SK-N-SH (cell line): ENCODE measurements at regions not wholly inside any gene's neighbourhood (a gene's known extent, or its start where the extent isn't known, plus 50 kb on each side); places are given as distances from the start of the nearest gene placed in this dataset.

Experiments
- CTCF ChIA-PET: fragments of 300-600, 350-600 bp; formaldehyde crosslinking; extraction: SDS; loops from one replicate; lab custom pipeline; 2021; lab: Yijun Ruan, JAX
- POLR2A ChIA-PET: fragments of 350-600 bp; sonication (Branson Sonifier 250); formaldehyde crosslinking; extraction: SDS; loops from one replicate; lab custom pipeline; 2020; ENCODE audit warnings: antibody characterized with exemption, inconsistent platforms; lab: Yijun Ruan, JAX
- DNase-seq: peaks from one replicate; pipeline ENCODE4 v3.0.0; 2012
- H2AFZ ChIP-seq: fragments of 200-600 bp; sonication (generic); 2 replicates; pipeline ENCODE4 v1.8.1; 2016; ENCODE audit warnings: antibody characterized with exemption, mild to moderate bottlenecking, low read depth
- H3F3A ChIP-seq: fragments of 200-600 bp; sonication (generic); replicated peaks from 2 replicates; pipeline ENCODE3; 2016; ENCODE audit warnings: antibody characterized with exemption, mild to moderate bottlenecking; ENCODE audit not compliant: insufficient read depth
- H3K27ac ChIP-seq, 2 experiments: fragments of 200-500 bp in 1 of 2; fragments of 200-600 bp in 1 of 2; sonication (Bioruptor generic) in 1 of 2; sonication (generic), shearing (Covaris generic) in 1 of 2; 2 replicates each; pipeline versions ENCODE4 v1.5.1 to v1.6.1; 2014 to 2016; ENCODE audit warnings: low read depth in 2 of 2, inconsistent platforms in 1 of 2, low read length in 1 of 2, mild to moderate bottlenecking in 1 of 2, mixed read lengths in 1 of 2
- H3K27me3 ChIP-seq: fragments of 200-600 bp; sonication (generic), shearing (Covaris generic); 2 replicates; pipeline ENCODE4 v1.6.1; 2016; ENCODE audit warnings: mixed run types; ENCODE audit not compliant: insufficient read depth
- H3K36me3 ChIP-seq, 2 experiments: fragments of 200-500 bp in 1 of 2; fragments of 200-600 bp in 1 of 2; sonication (Bioruptor generic) in 1 of 2; sonication (generic) in 1 of 2; replicated peaks in 1 of 2; 2 replicates each; pipeline versions ENCODE3 to v1.5.1; 2014 to 2016; ENCODE audit warnings: low read length in 1 of 2, mild to moderate bottlenecking in 1 of 2; ENCODE audit not compliant: insufficient read depth in 2 of 2, control insufficient read depth in 1 of 2
- H3K4me1 ChIP-seq, 2 experiments: fragments of 200-500 bp in 1 of 2; fragments of 200-600 bp in 1 of 2; sonication (Bioruptor generic) in 1 of 2; sonication (generic), shearing (Covaris generic) in 1 of 2; 2 replicates each; pipeline versions ENCODE4 v1.5.1 to v1.6.1; 2014 to 2016; ENCODE audit warnings: low read depth in 1 of 2, low read length in 1 of 2, mixed run types in 1 of 2; ENCODE audit not compliant: insufficient read depth in 2 of 2, control insufficient read depth in 1 of 2
- H3K4me2 ChIP-seq: fragments of 200-600 bp; sonication (generic), shearing (Covaris generic); 2 replicates; pipeline ENCODE4 v1.6.1; 2017; ENCODE audit warnings: mixed run types
- H3K4me3 ChIP-seq, 2 experiments: fragments of 200-500 bp in 1 of 2; fragments of 200-600 bp in 1 of 2; sonication (Bioruptor generic) in 1 of 2; sonication (generic), shearing (Covaris generic) in 1 of 2; 2 replicates each; pipeline versions ENCODE4 v1.5.1 to v1.8.1; 2014 to 2016; ENCODE audit warnings: low read depth in 2 of 2, inconsistent platforms in 1 of 2, low read length in 1 of 2, mild to moderate bottlenecking in 1 of 2, mixed read lengths in 1 of 2, moderate library complexity in 1 of 2
- H3K79me2 ChIP-seq: fragments of 200-600 bp; sonication (generic); 2 replicates; pipeline ENCODE4 v1.8.1; 2017; ENCODE audit warnings: mild to moderate bottlenecking; ENCODE audit not compliant: insufficient read depth
- H3K9ac ChIP-seq: fragments of 200-600 bp; sonication (generic); 2 replicates; pipeline ENCODE4 v1.6.1; 2017; ENCODE audit warnings: mixed run types
- H3K9me2 ChIP-seq: fragments of 200-600 bp; sonication (generic); 2 replicates; pipeline ENCODE4 v1.6.1; 2017; ENCODE audit warnings: mixed run types
- H3K9me3 ChIP-seq: fragments of 200-600 bp; sonication (generic); 2 replicates; pipeline ENCODE4 v1.6.1; 2017; ENCODE audit warnings: mixed run types, mild to moderate bottlenecking, moderate library complexity
- H4K20me1 ChIP-seq: fragments of 200-600 bp; sonication (generic); 2 replicates; pipeline ENCODE4 v1.6.1; 2017; ENCODE audit warnings: mild to moderate bottlenecking, mixed run types; ENCODE audit not compliant: insufficient read depth
- CHD2 ChIP-seq: fragments of 150-350 bp; IDR thresholded peaks from 2 replicates; pipeline ENCODE4 v1.6.1; 2018; ENCODE audit warnings: low read length; ENCODE audit not compliant: partially characterized antibody
- ELF1 ChIP-seq: IDR thresholded peaks from 2 replicates; pipeline ENCODE4 v1.4.0; 2012
- EZH2phosphoT487 ChIP-seq: fragments of 200-600 bp; sonication (generic); IDR thresholded peaks from 2 replicates; pipeline ENCODE4 v1.6.1; 2017; ENCODE audit warnings: low read depth, mixed run types, mild to moderate bottlenecking, antibody characterized with exemption, moderate library complexity, borderline replicate concordance
- FOSL2 ChIP-seq: IDR thresholded peaks from 2 replicates; pipeline ENCODE4 v1.4.0; 2012; ENCODE audit warnings: low read depth, mild to moderate bottlenecking, moderate library complexity, borderline replicate concordance
- FOXJ3 ChIP-seq: sonication (generic); formaldehyde crosslinking; IDR thresholded peaks from 2 replicates; pipeline ENCODE4 v1.5.1; 2020; ENCODE audit warnings: mild to moderate bottlenecking, missing genetic modification reagents
- GATA2 ChIP-seq: sonication (generic); formaldehyde crosslinking; IDR thresholded peaks from 2 replicates; pipeline ENCODE4 v1.5.0; 2020; ENCODE audit warnings: mild to moderate bottlenecking, missing genetic modification reagents
- JUND ChIP-seq: IDR thresholded peaks from 2 replicates; pipeline ENCODE4 v1.4.0; 2012
- MEF2A ChIP-seq: IDR thresholded peaks from 2 replicates; pipeline ENCODE4 v1.4.0; 2012; ENCODE audit warnings: low read depth, borderline replicate concordance
- MXI1 ChIP-seq: IDR thresholded peaks from 2 replicates; pipeline ENCODE4 v1.6.1; 2012; ENCODE audit warnings: mild to moderate bottlenecking, low read depth, low read length, improper control_type of control experiment
- NFIC ChIP-seq: IDR thresholded peaks from 2 replicates; pipeline ENCODE4 v1.4.0; 2012; ENCODE audit warnings: borderline replicate concordance
- NRF1 ChIP-seq: IDR thresholded peaks from 2 replicates; pipeline ENCODE4 v1.6.1; 2012; ENCODE audit warnings: low read depth, mild to moderate bottlenecking, low read length
- POLR2AphosphoS5 ChIP-seq: IDR thresholded peaks from 2 replicates; pipeline ENCODE4 v1.6.1; 2012; ENCODE audit warnings: low read depth, low read length
- RCOR1 ChIP-seq: fragments of 150-350 bp; IDR thresholded peaks from 2 replicates; pipeline ENCODE4 v1.6.1; 2017; ENCODE audit warnings: antibody characterized with exemption, low read length
- RFX5 ChIP-seq: IDR thresholded peaks from 2 replicates; pipeline ENCODE4 v1.6.1; 2012; ENCODE audit warnings: mild to moderate bottlenecking, improper control_type of control experiment, low read length
- RXRA ChIP-seq: IDR thresholded peaks from 2 replicates; pipeline ENCODE4 v1.4.0; 2012; ENCODE audit warnings: low read depth, mild to moderate bottlenecking, borderline replicate concordance
- SMC3 ChIP-seq: IDR thresholded peaks from 2 replicates; pipeline ENCODE4 v1.6.1; 2012; ENCODE audit warnings: low read depth, low read length, improper control_type of control experiment
- TAF1 ChIP-seq: IDR thresholded peaks from 2 replicates; pipeline ENCODE4 v1.6.1; 2012; ENCODE audit warnings: low read depth, mild to moderate bottlenecking, low read length, moderate library complexity, borderline replicate concordance
- YY1 ChIP-seq: IDR thresholded peaks from 2 replicates; pipeline ENCODE4 v1.4.0; 2012; ENCODE audit warnings: low read depth, mild to moderate bottlenecking
- WGBS: methylation state at CpG from one replicate; pipeline ENCODE4 v1.1.6; 2017; ENCODE audit warnings: low lambda C conversion rate; 5-methylcytosine and 5-hydroxymethylcytosine counted together
- TF ChIP-seq, protein P1 (sequence below): IDR thresholded peaks from 2 replicates; pipeline ENCODE4 v1.4.0; 2012; ENCODE audit warnings: low read depth, borderline replicate concordance
- TF ChIP-seq, protein P2 (sequence below): IDR thresholded peaks from 2 replicates; pipeline ENCODE4 v1.6.1; 2012; ENCODE audit warnings: mild to moderate bottlenecking, low read depth, low read length, moderate library complexity

DNA sequence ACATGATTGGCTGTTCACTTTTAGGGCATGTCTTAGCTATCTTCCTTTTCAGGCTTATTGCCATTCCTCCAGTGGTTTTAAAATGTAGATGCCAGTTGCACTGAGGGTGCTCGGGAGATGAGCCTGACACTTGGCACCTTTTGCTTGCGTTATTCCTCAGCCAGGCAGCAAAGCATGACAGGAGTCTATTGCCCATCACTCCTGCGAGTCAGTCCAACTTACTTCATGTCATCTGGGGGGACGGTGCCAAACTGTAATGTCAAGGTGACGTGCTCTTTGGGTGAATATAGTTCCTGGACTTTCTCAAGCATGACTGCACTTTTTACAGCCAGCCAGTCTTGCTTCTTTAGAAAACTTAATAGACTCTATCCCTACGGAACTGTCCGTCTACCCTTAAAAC lies 406.0 kb upstream of the C2CD4B start:
- DNase-seq = no peak
- Histone ChIP-seq H3K9ac (no peak overlapping the region), H3K27me3 (no peaks in the 10 kb centered on the region), H3K4me2 (no peak overlapping the region), H3K27ac (no peak overlapping the region), H2AFZ (no peak overlapping the region), H3F3A (no peaks in the 10 kb centered on the region), H3K9me3 (no peaks in the 10 kb centered on the region), H4K20me1 (no peaks in the 10 kb centered on the region), H3K36me3 (no peaks in the 10 kb centered on the region), H3K4me1 (no peaks in the 10 kb centered on the region; a peak in 1 of 4 replicates), H3K9me2 (no peaks in the 10 kb centered on the region), H3K4me3 (no peak overlapping the region), H3K79me2 (no peaks in the 10 kb centered on the region; the same call in 1 of the 2 replicates)
- CTCF ChIA-PET = interaction anchor here (1.1 to 2.0 kb wide), 2 partner anchors 13 to 171 kb away, joined by 3 to 6 read pairs; no protein-coding TSS in a partner anchor
- TF ChIP-seq POLR2AphosphoS5 = no peak
- TF ChIP-seq RFX5 = no peak
- TF ChIP-seq FOSL2 = no peak
- no peak for TF ChIP-seq GATA2
- TF ChIP-seq, protein P1, sequence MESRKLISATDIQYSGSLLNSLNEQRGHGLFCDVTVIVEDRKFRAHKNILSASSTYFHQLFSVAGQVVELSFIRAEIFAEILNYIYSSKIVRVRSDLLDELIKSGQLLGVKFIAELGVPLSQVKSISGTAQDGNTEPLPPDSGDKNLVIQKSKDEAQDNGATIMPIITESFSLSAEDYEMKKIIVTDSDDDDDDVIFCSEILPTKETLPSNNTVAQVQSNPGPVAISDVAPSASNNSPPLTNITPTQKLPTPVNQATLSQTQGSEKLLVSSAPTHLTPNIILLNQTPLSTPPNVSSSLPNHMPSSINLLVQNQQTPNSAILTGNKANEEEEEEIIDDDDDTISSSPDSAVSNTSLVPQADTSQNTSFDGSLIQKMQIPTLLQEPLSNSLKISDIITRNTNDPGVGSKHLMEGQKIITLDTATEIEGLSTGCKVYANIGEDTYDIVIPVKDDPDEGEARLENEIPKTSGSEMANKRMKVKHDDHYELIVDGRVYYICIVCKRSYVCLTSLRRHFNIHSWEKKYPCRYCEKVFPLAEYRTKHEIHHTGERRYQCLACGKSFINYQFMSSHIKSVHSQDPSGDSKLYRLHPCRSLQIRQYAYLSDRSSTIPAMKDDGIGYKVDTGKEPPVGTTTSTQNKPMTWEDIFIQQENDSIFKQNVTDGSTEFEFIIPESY = no peak
- no peak for TF ChIP-seq NRF1
- no peak for TF ChIP-seq CHD2
- no peak for TF ChIP-seq RCOR1
- no peak for TF ChIP-seq ELF1
- no peak for TF ChIP-seq FOXJ3 (CRISPR knock-in tag)
- TF ChIP-seq TAF1 = no peak
- TF ChIP-seq MEF2A = no peak
- TF ChIP-seq JUND = no peak
- no peak for TF ChIP-seq EZH2phosphoT487
- no peak for TF ChIP-seq NFIC
- no peak for TF ChIP-seq YY1
- TF ChIP-seq, protein P2, sequence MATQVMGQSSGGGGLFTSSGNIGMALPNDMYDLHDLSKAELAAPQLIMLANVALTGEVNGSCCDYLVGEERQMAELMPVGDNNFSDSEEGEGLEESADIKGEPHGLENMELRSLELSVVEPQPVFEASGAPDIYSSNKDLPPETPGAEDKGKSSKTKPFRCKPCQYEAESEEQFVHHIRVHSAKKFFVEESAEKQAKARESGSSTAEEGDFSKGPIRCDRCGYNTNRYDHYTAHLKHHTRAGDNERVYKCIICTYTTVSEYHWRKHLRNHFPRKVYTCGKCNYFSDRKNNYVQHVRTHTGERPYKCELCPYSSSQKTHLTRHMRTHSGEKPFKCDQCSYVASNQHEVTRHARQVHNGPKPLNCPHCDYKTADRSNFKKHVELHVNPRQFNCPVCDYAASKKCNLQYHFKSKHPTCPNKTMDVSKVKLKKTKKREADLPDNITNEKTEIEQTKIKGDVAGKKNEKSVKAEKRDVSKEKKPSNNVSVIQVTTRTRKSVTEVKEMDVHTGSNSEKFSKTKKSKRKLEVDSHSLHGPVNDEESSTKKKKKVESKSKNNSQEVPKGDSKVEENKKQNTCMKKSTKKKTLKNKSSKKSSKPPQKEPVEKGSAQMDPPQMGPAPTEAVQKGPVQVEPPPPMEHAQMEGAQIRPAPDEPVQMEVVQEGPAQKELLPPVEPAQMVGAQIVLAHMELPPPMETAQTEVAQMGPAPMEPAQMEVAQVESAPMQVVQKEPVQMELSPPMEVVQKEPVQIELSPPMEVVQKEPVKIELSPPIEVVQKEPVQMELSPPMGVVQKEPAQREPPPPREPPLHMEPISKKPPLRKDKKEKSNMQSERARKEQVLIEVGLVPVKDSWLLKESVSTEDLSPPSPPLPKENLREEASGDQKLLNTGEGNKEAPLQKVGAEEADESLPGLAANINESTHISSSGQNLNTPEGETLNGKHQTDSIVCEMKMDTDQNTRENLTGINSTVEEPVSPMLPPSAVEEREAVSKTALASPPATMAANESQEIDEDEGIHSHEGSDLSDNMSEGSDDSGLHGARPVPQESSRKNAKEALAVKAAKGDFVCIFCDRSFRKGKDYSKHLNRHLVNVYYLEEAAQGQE = no peak
- TF ChIP-seq MXI1 = no peak
- no peak for TF ChIP-seq RXRA
- no peak for TF ChIP-seq SMC3
- POLR2A ChIA-PET = no interaction called here
- WGBS = 95% methylated on average over 7 of the region's 7 CpGs
